ENCODE measurements at regions not wholly inside any gene's neighbourhood (a gene's known extent, or its start where the extent isn't known, plus 50 kb on each side); places are given as distances from the start of the nearest gene placed in this dataset.

DNA sequence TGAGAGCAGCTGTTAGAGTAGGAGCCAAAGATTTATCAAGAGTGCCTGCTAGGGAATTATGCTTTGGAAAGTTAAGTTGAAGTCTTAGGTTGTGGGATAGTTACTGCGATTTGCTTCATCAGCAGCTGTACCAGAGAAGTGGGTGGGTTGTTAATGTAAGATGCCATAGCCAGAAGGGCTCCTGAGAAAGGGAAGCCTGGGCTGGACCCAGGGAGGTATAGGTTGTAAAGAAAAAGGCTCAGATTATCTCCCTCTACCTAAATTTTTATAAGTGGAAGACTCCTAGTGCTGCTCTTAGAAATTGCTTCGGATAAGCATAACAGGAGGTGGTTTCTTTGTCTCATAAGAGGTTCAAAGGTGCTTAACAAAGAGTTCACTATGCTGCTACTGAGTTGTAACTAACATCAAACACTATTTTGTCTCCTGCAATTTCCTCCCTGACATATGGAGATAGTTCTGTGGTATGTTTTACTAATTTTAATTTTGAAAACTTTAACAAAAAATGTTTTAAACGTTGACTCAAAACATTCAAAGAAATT lies 356.9 kb downstream of the DTHD1 start:
- TF ChIP-seq, protein P1, sequence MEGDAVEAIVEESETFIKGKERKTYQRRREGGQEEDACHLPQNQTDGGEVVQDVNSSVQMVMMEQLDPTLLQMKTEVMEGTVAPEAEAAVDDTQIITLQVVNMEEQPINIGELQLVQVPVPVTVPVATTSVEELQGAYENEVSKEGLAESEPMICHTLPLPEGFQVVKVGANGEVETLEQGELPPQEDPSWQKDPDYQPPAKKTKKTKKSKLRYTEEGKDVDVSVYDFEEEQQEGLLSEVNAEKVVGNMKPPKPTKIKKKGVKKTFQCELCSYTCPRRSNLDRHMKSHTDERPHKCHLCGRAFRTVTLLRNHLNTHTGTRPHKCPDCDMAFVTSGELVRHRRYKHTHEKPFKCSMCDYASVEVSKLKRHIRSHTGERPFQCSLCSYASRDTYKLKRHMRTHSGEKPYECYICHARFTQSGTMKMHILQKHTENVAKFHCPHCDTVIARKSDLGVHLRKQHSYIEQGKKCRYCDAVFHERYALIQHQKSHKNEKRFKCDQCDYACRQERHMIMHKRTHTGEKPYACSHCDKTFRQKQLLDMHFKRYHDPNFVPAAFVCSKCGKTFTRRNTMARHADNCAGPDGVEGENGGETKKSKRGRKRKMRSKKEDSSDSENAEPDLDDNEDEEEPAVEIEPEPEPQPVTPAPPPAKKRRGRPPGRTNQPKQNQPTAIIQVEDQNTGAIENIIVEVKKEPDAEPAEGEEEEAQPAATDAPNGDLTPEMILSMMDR (IDR thresholded peaks at IDR 0.05; ENCODE audit: low read depth, low read length), result no peak
- DNase-seq (ENCODE audit: low read depth in 2 of 2), result no peak
- no peak overlapping the region for H3K4me3 ChIP-seq (replicated peaks in 1 of 2; ENCODE audit: low read depth in 2 of 2, low read length in 2 of 2)

DNA sequence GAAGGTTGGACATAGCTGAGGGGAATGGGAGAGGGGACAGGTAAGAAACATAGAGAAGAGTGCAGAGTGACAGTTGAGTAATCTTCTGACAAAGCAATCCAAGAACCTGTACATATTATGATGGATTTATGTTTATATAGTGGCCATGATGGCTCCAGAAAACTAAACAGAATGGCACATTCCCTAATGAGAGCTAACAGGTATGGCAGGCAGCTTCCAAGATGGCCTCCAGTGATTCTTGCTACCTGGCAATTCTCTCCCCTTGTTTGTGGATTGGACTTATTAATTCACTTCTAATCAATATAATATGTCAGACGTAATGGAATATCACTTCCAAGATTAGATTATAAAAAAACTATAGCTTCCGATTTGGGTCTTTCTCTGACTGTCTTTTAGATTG lies 359.5 kb downstream of the DTHD1 start:
- TF ChIP-seq, protein P1 (IDR thresholded peaks at IDR 0.05; ENCODE audit: low read depth, low read length), result no peak
- H3K4me3 ChIP-seq (replicated peaks in 1 of 2; ENCODE audit: low read depth in 2 of 2, low read length in 2 of 2), result no peak overlapping the region
- DNase-seq (ENCODE audit: low read depth in 2 of 2), result no peak

DNA sequence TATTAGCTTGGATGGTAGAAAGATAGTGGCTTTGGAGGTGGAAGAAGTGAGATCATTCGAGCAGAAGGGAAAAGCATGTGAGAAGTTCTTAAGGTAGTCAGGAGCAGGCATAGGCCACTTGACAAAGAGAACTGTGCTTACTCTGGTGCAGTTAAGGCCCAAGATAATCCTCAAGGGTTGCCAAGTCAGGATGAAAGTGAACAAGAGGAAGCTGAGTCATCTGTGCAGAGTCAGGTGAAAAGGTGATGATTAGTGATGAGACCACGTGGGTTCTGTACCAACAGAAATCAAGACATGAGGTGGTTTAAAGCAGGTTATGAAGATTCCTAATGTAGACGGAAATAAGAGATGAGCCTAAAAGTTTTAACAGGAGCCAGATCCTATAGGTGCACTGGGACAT lies 369.8 kb downstream of the DTHD1 start:
- DNase-seq (ENCODE audit: low read depth in 2 of 2), result no peak
- TF ChIP-seq, protein P1 (IDR thresholded peaks at IDR 0.05; ENCODE audit: low read depth, low read length), result no peak
- no peak overlapping the region for H3K4me3 ChIP-seq (replicated peaks in 1 of 2; ENCODE audit: low read depth in 2 of 2, low read length in 2 of 2)

DNA sequence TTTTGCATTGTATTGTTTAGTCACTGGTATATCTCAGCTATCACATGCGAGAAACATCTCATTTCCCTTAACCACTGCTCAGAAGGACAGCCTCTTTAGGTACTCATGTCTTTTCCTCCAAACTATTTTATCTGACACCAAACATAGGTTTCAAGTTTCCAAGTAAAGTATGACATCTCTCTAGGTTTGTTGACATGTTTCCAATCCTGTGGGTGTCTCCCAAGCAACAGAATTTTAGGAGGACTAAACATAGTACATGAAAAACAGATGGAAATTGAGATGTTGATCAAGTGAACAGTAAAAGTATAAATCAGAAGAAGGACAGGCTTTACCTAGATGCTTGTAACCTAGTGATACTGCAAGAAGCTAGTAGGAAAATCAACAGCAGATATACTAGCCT lies 371.4 kb downstream of the DTHD1 start:
- TF ChIP-seq, protein P1 (IDR thresholded peaks at IDR 0.05; ENCODE audit: low read depth, low read length), result no peak
- H3K4me3 ChIP-seq (replicated peaks in 1 of 2; ENCODE audit: low read depth in 2 of 2, low read length in 2 of 2), result no peak overlapping the region
- DNase-seq (ENCODE audit: low read depth in 2 of 2), result no peak

DNA sequence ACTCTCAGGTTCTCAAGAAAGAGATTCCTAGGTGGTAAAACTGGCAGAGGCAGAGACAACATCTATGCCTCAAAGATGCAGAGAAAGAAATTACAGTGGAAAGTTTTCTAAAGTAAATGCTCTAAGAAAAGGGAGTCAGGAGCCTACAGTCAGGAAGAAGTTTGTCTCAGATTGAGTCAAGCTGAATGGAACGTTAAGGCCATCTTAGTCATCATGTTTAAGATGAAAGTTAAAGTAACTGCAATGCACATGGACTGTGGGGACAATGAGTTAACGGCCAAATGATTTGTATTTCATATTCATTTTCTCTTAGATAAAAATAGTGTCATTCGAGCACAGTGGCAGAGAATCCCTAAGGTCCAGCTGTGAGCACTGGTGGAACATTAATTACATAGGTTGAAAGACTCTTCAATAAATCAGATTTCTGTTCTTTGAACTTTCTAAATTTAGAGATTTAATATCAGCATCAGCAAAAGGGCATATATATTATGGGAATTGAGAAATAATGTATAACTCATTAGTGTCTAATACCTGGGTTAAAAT lies 384.6 kb downstream of the DTHD1 start:
- H3K4me3 ChIP-seq (replicated peaks in 1 of 2; ENCODE audit: low read depth in 2 of 2, low read length in 2 of 2), result no peak overlapping the region
- TF ChIP-seq, protein P1 (IDR thresholded peaks at IDR 0.05; ENCODE audit: low read depth, low read length), result no peak
- no peak for DNase-seq (ENCODE audit: low read depth in 2 of 2)

DNA sequence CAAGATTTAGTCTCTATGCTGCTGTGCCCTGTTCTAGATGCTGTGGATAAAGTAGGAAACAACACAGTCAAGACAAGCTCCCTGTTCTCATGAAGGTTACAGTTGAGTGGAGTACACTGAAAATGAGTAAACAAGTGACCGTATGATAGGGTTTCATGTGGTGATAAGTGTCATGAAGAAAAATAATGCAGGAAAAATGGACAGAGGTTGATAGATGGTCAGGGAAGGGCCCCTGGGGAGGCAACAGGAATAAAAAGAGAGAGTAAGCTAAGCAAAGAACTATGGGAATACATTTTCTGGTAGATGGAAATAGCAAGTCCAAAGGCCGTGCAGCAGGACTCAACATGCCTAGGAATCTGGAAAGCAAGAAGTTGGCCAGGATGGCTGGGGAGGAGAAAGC lies 394.0 kb downstream of the DTHD1 start:
- H3K4me3 ChIP-seq (replicated peaks in 1 of 2; ENCODE audit: low read depth in 2 of 2, low read length in 2 of 2), result no peak overlapping the region
- no peak for DNase-seq (ENCODE audit: low read depth in 2 of 2)
- TF ChIP-seq, protein P1 (IDR thresholded peaks at IDR 0.05; ENCODE audit: low read depth, low read length), result no peak
